ENCODE measurements at regions not wholly inside any gene's neighbourhood (a gene's known extent, or its start where the extent isn't known, plus 50 kb on each side); places are given as distances from the start of the nearest gene placed in this dataset.

DNA sequence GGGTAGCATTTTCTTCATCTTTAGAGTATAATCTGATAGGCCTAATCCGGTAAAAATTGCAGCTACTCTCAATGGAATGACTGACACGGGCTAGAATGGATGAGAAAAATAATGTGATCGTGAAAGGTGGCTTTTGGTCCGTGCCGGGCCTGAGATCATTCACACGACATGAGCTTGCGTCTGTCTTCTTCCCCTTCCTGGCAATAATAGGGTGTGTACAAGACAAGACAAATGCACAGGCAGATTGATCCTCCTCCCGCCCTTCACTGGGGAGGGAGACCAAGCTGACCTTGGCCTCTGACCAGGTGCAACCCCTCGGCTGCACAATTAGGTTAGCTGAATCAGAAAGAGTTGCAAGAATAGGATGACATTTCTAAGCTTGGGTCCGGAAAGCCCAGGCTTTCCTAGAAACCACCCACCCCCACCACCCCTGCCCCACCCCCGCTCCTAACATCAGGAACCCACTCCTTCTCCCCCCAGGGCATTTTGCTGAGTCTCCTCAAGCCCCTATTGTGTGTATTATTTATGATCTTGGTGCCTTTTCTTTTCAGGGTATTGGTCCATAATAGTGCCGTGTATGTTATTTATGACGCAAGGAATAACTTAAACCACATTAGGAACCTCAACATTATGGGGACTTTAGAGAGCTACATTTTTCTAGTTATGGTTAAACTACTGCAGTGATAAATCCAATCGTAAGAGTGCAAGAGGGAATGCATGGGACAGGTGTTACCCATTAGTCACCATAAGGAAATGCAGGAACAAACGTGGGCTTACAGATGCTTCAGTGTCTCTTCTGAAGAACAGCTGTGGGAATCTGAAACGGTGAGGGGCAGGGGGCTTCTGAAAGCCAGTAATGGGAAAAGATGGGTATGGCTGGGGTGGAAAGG is 540.1 kb upstream of the PSMD7 start:
- TF ChIP-seq, protein P1, sequence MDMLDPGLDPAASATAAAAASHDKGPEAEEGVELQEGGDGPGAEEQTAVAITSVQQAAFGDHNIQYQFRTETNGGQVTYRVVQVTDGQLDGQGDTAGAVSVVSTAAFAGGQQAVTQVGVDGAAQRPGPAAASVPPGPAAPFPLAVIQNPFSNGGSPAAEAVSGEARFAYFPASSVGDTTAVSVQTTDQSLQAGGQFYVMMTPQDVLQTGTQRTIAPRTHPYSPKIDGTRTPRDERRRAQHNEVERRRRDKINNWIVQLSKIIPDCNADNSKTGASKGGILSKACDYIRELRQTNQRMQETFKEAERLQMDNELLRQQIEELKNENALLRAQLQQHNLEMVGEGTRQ (IDR thresholded peaks at IDR 0.05; ENCODE audit: low read depth, low read length) = no peak
- TF ChIP-seq, protein P2, sequence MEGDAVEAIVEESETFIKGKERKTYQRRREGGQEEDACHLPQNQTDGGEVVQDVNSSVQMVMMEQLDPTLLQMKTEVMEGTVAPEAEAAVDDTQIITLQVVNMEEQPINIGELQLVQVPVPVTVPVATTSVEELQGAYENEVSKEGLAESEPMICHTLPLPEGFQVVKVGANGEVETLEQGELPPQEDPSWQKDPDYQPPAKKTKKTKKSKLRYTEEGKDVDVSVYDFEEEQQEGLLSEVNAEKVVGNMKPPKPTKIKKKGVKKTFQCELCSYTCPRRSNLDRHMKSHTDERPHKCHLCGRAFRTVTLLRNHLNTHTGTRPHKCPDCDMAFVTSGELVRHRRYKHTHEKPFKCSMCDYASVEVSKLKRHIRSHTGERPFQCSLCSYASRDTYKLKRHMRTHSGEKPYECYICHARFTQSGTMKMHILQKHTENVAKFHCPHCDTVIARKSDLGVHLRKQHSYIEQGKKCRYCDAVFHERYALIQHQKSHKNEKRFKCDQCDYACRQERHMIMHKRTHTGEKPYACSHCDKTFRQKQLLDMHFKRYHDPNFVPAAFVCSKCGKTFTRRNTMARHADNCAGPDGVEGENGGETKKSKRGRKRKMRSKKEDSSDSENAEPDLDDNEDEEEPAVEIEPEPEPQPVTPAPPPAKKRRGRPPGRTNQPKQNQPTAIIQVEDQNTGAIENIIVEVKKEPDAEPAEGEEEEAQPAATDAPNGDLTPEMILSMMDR (conservative IDR thresholded peaks at IDR 0.05; ENCODE audit: low read depth, low read length) = no peak
- TF ChIP-seq POLR2A (IDR thresholded peaks at IDR 0.05; ENCODE audit: low read depth, low read length) (no peak), MAZ (IDR thresholded peaks at IDR 0.05; ENCODE audit: borderline replicate concordance, low read depth, low read length) (no peak), RFX5 (IDR thresholded peaks at IDR 0.05; ENCODE audit: low read depth, low read length) (no peak), SMC3 (IDR thresholded peaks at IDR 0.05; ENCODE audit: low read depth, low read length) (no peak), CEBPB (IDR thresholded peaks at IDR 0.05; ENCODE audit: low read depth, low read length) (no peak), CHD1 (IDR thresholded peaks at IDR 0.05; ENCODE audit: low read depth, low read length) (no peak)
- TF ChIP-seq, protein P3, sequence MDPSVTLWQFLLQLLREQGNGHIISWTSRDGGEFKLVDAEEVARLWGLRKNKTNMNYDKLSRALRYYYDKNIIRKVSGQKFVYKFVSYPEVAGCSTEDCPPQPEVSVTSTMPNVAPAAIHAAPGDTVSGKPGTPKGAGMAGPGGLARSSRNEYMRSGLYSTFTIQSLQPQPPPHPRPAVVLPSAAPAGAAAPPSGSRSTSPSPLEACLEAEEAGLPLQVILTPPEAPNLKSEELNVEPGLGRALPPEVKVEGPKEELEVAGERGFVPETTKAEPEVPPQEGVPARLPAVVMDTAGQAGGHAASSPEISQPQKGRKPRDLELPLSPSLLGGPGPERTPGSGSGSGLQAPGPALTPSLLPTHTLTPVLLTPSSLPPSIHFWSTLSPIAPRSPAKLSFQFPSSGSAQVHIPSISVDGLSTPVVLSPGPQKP (IDR thresholded peaks at IDR 0.05; ENCODE audit: borderline replicate concordance, low read depth, low read length) = no peak
